Motor neuron (in vitro differentiated cells): ENCODE measurements at regions not wholly inside any gene's neighbourhood (a gene's known extent, or its start where the extent isn't known, plus 50 kb on each side); places are given as distances from the start of the nearest gene placed in this dataset.
A peak's percentile ranks its signal among the peaks of the same experiment; 100 is the strongest.

Experiments used
- ATAC-seq, 8 experiments: fragments of 200-7000 bp; cut with Tn5 transposase; replicated peaks in 6 of 8; 2 replicates each; pipeline ENCODE4 v1.8.0; 2021; ENCODE audit warnings: mild to moderate bottlenecking in 8 of 8, moderate library complexity in 8 of 8
- H3K27ac ChIP-seq, 2 donors: fragments of 250-450 bp; sonication (Bioruptor Pico); 2 replicates each; pipeline ENCODE4 v1.9.0; 2021; ENCODE audit warnings: antibody characterized with exemption in 2 of 2, mild to moderate bottlenecking in 2 of 2, moderate library complexity in 1 of 2
- H3K4me1 ChIP-seq, 2 donors: fragments of 250-450 bp; sonication (Bioruptor Pico); replicated peaks in 1 of 2; 2 replicates each; pipeline ENCODE4 v1.6.1; 2021; ENCODE audit warnings: antibody characterized with exemption in 2 of 2, mild to moderate bottlenecking in 2 of 2, moderate library complexity in 1 of 2
- H3K4me3 ChIP-seq, 5 donors: fragments of 250-450 bp; sonication (Bioruptor Pico); 2 replicates each; pipeline ENCODE4 v1.9.0; 2021; ENCODE audit warnings: antibody characterized with exemption in 5 of 5, mild to moderate bottlenecking in 5 of 5, moderate library complexity in 4 of 5
- WGBS, 10 experiments: fragments of 450-650 bp; shearing (Covaris generic); methylation state at CpG; one replicate each; pipeline ENCODE4 v1.0.0; 2022; 5-methylcytosine and 5-hydroxymethylcytosine counted together
- in situ Hi-C, 9 experiments: fragments of 400-800 bp; cut with MboI; loops; one replicate each; pipeline ENCODE4 v1.15.0; 2021; ENCODE audit warnings: low sequenced_read_pairs in 9 of 9, low pct_unique_long_range_greater_than_20kb in 2 of 9; ENCODE audit not compliant: unreplicated experiment in 9 of 9

DNA sequence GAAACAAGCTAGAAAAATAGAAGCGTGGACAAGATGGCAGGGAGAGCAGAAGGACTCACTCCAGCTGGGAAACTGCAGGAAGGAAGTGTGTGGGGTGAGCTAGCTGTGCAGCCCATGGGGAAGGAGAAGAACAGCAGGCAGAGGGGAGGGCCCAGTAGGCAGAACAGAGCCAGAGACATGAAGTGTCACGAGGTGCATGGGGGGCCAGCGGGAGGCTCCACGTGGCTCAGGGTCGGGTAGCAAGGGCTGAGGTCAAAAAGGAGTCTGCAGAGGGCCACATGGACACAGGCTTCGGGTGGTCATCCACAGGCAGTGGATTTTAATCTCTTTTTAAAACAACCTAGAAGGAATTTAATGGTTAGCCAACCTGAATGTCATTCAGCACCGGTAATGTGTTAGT lies 669.0 kb downstream of the BCL11B start:
- Histone ChIP-seq H3K4me3 (no peak overlapping the region), H3K4me1 (no peaks in the 10 kb centered on the region), H3K27ac (no peak overlapping the region)
- ATAC-seq: no peak
- in situ Hi-C loops: no loop called here
- WGBS, 10 experiments: 8 to 88% (median 69%) methylated on average over 1 to 7 of the region's 7 CpGs; no CpG with 5 or more reads in 2 of the 10 experiments

DNA sequence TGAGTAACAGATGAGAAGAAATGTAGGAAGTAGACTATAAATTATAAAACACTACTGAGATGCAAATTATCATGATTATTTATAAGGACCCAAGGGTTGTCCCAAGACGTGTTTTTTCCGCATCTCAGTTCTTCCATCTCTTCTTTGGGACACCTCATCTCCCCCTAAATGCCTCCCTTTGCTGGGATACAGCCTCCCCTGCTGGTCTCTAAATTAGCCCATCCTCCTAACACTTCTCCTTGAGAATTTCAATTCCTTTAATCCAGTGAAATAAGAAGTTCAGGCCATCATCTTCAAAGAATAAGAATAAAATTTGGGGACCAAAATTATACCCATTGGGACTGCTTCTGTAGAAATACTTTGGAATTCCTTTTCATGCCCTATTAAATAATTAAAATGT lies 667.0 kb downstream of the BCL11B start:
- no peak overlapping the region for H3K4me3 ChIP-seq
- H3K27ac ChIP-seq: no peak overlapping the region
- no peak for ATAC-seq
- H3K4me1 ChIP-seq: no peaks in the 10 kb centered on the region
- in situ Hi-C loops: no loop called here
- WGBS, 10 experiments: 33 to 100% (median 65%) methylated on average over 1 to 2 of the region's 2 CpGs; no CpG with 5 or more reads in 4 of the 10 experiments

DNA sequence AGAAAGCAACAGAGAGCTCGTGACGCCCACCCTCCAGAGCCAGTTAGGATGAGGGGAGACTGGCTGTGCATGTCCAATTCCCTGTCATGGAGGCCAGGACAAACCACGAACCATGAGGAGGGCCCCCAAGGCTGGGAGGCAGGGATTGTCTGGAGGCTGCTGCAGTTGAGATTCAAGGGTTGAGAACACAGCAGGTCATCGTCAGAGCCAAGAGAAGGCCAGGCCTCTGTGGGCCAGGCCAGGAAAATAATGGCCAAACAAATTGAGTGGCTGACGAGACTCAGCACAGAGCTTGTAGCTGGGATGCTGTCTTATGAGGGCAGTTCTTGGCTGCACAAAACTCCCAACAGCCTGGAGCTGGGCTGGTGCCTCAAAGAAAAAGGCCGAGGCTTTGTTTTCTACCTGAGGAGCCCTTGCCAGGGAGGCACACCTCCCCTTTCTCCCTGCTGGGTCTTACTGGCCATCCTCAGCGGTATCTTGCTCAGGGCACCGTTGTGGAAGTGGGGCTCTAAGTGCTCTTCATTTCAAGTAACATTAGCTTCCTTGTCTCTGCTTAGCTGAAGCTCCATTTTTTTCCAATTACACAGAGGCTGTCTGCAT lies 665.9 kb downstream of the BCL11B start:
- 8 to 100% (median 53%) methylated on average over 1 to 5 of the region's 8 CpGs; no CpG with 5 or more reads in 3 of the 10 experiments for WGBS, 10 experiments
- in situ Hi-C loops: no loop called here
- Histone ChIP-seq H3K4me3 (no peak overlapping the region), H3K27ac (no peak overlapping the region), H3K4me1 (no peaks in the 10 kb centered on the region)
- no peak for ATAC-seq

DNA sequence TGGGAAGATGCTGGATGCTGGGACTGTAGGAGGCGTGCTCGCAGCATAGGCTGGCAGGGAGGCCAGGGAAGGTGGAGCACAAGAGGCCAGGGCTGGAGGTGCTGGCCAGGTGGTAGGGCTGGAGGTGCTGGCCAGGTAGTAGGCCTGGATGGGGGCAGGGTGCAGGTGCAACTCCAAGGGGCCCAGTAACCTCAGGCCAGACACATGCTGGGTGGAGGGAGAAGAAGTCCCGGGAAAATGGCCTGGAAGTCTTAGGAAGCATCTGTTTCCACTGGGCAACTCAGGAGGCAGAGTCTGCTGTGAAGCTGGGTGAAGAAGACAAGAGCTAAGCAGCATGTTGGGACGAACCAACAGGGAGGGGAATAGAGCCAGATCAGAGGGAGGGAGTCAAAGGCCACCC lies 665.2 kb downstream of the BCL11B start:
- H3K27ac ChIP-seq: no peak overlapping the region
- no peak overlapping the region for H3K4me3 ChIP-seq
- no peak for ATAC-seq
- WGBS, 10 experiments: 73 to 83% methylated on average over 4 of the region's 4 CpGs; no CpG with 5 or more reads in 8 of the 10 experiments
- H3K4me1 ChIP-seq: no peaks in the 10 kb centered on the region
- in situ Hi-C loops: no loop called here

DNA sequence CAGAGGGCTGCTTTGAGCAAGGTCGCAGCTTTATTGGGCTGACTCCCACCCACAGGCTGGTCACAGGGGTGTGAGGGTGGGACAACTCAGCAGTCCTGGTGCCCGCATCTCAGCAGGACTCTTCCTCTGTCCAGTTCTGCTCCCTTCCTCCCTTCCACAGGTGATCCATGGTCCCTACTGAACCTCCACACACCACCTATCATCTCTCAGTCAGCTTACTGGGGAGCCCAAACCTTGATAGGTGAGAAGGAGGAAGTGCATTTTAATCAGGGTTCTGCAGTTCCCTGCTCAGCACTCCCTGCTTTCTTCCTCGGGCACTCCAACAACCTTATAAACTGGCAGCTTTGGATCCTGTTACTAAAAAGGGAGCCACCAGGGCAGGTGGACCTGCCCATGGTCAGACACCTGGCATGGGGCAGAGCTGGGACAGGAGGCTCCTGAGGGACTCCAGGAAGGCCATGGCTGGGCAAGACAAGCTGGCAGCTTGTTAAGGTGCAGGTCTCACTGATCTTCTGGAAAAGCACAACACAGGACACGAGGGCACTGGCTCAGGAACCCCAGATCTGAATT lies 664.6 kb downstream of the BCL11B start:
- in situ Hi-C loops: no loop called here
- 40 to 100% (median 55%) methylated on average over 1 to 2 of the region's 4 CpGs; no CpG with 5 or more reads in 6 of the 10 experiments for WGBS, 10 experiments

DNA sequence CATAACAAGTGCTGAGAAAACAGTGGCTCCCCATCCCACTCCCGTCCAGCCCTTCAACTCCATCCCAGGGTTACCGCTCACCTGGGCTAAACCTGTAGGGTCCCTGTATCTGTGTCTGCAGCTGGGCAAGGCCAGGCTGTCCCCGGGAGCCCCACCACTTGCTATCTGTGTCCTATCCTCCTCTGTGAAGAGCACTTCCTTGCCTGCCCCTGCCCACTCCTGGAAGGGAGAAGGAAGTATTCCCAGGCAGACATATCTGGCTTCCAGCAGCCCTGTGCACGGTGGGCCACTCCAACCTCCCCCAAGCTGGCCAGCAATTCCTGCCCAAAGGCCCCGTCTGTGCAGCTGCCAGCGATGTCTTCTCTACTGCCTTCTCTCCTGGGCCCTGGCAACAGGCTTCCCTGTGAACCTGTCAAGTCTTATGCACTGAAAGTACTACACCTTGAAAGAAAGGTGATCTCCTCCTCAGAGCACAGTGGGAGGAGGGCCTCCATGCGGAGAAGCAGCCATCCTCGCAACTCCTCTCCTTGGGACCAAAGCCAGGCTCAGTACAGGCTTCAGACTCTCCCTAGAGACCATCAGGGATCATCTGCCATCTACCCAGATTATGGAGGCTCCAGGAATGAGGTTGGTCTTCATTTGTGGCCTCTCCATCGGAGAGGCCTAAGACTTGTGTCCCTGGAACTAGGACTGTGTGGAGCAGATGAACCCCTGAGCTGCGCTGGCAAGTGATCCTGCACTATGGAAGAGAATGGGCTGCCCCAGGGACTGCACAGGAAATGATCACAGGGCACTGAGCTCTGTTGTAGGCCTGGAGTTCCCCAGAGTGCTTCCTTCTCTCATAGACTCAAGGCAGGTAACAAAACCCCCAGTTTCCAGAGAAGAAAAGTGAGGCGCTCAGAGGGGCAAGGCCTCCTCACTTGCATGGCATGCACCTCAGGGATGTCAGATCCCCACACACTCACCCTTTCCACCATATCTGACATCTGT lies 663.6 kb downstream of the BCL11B start:
- no peak for ATAC-seq
- in situ Hi-C loops: no loop called here
- Histone ChIP-seq H3K4me1 (no peaks in the 10 kb centered on the region), H3K4me3 (no peak overlapping the region), H3K27ac (no peak overlapping the region)
- 41 to 100% (median 93%) methylated on average over 1 to 6 of the region's 11 CpGs; no CpG with 5 or more reads in 3 of the 10 experiments for WGBS, 10 experiments

More for the DNA sequence above, 664.6 kb downstream of the BCL11B start:
- no peak overlapping the region for H3K27ac ChIP-seq
- no peak for ATAC-seq
- H3K4me1 ChIP-seq: no peaks in the 10 kb centered on the region
- no peak overlapping the region for H3K4me3 ChIP-seq

DNA sequence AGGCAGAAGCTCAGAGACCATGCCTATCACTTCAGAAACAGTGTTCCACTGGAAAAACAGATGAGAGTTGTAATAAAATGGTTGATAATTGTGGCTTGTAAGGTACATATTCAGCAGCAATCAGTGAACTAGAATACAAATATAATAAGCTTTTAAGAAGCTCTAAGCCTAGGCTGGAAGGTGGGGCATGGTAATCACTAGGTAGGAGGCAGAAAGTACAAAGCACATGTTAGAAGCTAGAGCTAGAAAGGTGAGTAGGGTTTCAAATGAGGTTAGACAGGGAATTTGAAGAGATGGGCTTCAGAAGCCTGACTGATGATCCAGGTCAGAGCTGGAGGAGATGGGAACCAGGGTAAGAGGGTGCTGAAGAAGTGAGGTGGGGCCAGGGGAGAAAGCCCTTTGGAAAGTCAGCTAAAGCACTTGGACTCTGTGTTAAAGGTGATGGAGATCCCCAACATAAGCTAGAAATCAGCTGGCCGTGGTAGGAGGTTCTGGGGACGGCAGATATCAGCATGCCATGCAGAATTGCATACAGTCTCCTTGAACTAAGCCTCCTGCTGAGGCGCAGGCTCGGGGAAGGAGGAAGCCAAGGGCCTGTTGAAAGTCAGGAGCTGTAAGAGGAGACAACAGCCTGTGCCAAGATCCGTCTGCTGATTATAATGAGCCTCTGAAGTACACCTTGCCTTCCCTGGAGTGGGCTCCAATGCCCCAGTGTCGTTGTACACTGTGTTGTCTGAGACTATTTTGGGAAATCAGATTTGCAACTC lies 659.4 kb downstream of the BCL11B start:
- Histone ChIP-seq H3K4me1 (no peaks in the 10 kb centered on the region), H3K27ac (no peak overlapping the region), H3K4me3 (no peak overlapping the region)
- in situ Hi-C loops: no loop called here
- WGBS, 10 experiments: 17 to 67% (median 44%) methylated on average over 1 to 6 of the region's 6 CpGs; no CpG with 5 or more reads in 4 of the 10 experiments
- no peak for ATAC-seq

DNA sequence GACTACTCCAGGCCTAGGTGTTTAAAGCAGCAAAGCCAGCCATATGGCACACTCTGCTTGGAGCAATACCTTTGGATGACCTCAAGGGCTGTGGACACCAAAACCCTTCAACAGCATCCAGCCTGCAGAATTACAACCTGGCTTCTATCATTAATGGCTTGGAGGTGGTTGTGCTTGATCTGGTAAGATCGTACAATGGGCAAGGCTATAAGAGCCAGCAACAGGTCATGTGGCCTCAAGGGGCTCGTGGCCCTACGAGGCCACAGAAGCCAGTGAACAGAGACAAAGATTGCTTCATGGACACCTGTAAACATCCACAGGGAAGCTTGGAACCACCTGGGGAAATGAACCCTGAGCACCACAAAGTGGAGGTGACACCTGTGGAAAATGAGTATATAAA lies 657.3 kb downstream of the BCL11B start:
- H3K27ac ChIP-seq: no peak overlapping the region
- in situ Hi-C loops: no loop called here
- no peak for ATAC-seq
- no peak overlapping the region for H3K4me3 ChIP-seq
- 10 to 100% (median 82%) methylated on average over 1 to 3 of the region's 3 CpGs; no CpG with 5 or more reads in 4 of the 10 experiments for WGBS, 10 experiments
- H3K4me1 ChIP-seq: no peaks in the 10 kb centered on the region

DNA sequence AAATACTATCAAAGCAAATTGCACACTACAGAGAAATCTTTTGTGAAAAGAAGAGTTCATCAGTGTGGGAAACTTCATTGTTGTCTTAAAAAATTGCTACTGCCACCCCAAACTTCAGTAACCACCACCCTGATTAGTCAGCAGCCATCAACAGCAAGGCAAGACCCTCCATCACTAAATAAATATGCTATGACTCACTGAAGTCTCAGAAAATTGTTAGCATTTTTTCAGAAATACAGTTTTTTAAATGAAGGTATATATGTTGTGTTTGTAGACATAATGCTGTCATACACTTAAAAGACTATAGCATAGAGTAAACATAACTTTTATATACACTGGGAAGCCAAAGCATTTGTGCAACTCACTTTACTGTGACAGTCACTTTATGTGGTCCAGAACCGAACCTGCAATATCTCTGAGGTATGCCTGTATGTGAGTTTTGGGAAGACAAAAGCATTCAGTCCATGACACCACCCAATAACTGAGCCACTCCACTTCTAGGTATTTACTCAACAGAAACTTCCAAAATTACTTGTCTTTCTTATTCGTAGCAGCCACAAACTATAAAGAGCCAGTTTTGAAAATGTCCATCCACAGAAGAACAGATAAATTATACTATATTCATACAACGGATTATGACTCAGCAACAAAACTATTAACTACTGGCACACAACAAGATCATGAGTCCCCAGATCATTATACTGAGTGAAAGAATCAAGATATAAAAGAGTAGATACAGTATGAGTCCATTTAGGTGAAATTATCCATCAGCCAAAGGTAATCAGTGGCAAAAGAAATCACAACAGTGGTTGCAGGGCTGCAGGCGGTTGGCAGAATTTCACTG lies 649.6 kb downstream of the BCL11B start:
- WGBS, 10 experiments: 16 to 92% (median 65%) methylated on average over 1 to 4 of the region's 4 CpGs; no CpG with 5 or more reads in 1 of the 10 experiments
- H3K27ac ChIP-seq: no peak overlapping the region
- H3K4me3 ChIP-seq: no peak overlapping the region
- in situ Hi-C loops: no loop called here
- H3K4me1 ChIP-seq: peaks cover 0 to 4% of the 10 kb centered on the region in 2 donors
- no peak for ATAC-seq

DNA sequence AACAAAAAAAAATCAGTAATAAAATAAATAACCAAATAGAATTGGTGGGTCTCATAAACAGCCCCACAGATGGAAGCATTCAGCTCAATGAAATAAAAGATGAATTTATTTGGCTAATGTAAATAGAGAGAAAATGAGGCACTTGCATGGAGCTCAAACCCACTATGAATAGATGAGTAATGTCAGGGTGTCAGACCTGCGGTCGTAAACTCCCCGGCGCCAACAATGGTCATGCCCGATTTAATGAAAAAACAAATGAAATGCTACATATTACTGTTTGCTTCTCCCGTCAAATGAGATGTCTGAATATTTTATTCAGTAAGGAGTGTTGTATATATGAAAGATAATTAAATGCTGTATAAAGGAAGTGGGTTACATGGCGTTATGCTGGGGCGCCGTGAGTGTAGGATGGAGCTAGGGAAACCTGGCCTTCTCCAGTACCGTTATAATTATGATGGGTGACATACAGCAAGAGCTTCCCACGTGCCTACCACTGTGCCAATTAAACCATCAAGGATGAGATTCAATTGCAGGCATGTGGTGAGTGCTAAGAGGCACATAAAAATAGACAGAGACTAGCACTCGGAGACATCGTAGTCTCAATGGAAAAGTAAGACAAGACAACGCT lies 648.1 kb downstream of the BCL11B start:
- H3K27ac ChIP-seq: no peak overlapping the region
- ATAC-seq: peak in 3 of 8 experiments; percentile 28 to 50 (median 38)

DNA sequence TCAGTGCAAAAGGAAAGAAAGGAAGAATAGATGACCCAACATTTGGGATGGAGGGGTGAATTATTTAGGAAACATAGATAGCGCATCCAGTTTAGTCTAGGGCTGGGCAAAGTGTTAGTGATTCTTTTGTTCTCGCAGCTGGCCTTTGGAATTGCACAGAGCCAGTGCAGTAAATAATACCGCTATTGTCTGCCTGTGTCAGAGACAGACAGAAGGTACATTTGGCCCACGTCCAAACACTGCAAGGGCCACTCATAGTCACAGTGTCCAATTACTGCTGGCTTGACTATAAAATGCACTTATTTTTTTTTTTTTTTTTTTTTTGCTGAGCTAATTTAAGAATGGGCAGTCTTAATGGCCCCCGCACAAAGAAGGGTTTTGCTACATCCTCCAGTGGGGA lies 638.6 kb downstream of the BCL11B start:
- in situ Hi-C loops: no loop called here
- WGBS, 10 experiments: 11 to 59% (median 31%) methylated on average over 1 to 5 of the region's 5 CpGs; no CpG with 5 or more reads in 4 of the 10 experiments
- peak in 5 of 8 experiments; percentile 97 to 99 (median 98) for ATAC-seq
- Histone ChIP-seq H3K4me1 (peaks cover 19 to 26% of the 10 kb centered on the region in 2 donors), H3K4me3 (no peak overlapping the region), H3K27ac (peak overlapping the region in 1 of 2 donors; percentile 54)

More for the DNA sequence above, 648.1 kb downstream of the BCL11B start:
- 61 to 93% (median 81%) methylated on average over 2 to 14 of the region's 14 CpGs for WGBS, 10 experiments
- in situ Hi-C loops: no loop called here
- no peak overlapping the region for H3K4me3 ChIP-seq
- peaks cover 0 to 4% of the 10 kb centered on the region in 2 donors for H3K4me1 ChIP-seq
